ENCODE measurements at regions not wholly inside any gene's neighbourhood (a gene's known extent, or its start where the extent isn't known, plus 50 kb on each side); places are given as distances from the start of the nearest gene placed in this dataset.

DNA sequence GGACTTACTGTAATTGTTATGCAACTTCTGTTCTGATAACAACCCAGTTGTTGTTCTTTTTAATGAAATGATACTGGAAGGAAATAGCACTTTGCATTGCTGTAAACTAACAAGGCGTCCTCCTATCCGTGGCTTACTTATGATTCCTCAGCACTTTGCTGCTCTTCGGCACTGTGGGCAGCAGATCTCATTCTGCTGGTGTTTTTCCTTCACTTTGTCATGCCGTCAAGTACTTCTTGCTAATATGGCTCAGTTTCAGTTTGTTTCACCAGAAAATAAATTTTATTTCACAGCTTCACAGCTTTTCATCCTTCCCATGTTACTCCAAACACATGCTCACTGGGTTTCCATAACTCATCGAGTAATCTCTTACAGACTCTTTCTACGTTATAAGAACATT lies 289.3 kb downstream of the MEIS1 start:
- no peak for DNase-seq

- DNase-seq: no peak
Measured at GRCh38 chr2:66729416-66730330, 294.7 kb downstream of the MEIS1 start.

- DNase-seq: no peak
Measured at GRCh38 chr2:66730441-66730840, 295.5 kb downstream of the MEIS1 start.

DNA sequence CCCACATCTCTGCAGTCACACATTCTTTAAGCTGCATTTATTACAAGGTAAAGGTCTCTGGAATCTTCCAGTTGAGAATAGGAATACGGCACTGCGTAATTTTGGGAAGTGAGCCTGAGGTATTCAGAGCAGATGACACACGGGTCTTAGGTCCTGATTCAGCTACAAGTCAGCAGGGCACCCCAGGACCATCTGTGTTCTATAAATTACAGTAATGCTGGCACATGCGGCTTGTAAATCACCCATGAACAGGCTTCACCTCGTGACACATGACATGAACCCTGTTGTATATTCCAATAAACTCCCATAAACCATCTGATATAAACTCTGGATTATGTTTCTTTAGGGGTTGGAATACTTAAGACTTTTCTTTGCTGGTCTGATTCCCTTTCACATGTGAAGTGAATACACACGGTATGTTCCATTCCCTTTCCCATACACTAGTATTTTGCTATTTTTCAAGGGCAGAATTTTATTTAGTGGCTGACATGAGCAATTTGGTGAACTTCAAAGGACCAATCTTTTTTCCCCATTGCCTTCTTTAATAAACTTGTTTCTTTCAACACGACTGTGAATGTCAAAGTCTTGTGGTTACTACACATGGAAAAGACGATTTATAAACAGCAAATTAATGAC lies 298.6 kb downstream of the MEIS1 start:
- DNase-seq: no peak

DNA sequence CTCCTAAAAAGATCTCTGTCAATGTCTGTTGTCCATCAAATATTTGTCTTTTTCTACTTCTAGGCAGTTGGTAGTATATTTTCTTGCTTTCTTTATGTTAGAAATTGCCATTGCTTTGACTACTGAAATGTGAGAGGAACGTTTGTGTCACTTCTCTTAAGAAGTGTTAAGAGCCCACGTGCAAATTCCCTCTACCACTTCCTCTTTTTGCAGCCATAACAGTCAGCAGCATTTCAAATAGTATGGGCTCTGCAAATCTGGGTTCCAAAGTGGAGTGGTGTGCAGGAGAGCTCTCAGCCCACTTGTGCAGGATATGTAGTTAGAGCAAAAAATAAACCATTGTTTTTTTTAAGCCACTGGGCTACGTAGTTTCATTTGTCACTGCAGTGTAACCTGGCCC lies 314.0 kb downstream of the MEIS1 start:
- no peak for DNase-seq

- DNase-seq: no peak
Measured at GRCh38 chr2:66749566-66749965, 314.6 kb downstream of the MEIS1 start.

DNA sequence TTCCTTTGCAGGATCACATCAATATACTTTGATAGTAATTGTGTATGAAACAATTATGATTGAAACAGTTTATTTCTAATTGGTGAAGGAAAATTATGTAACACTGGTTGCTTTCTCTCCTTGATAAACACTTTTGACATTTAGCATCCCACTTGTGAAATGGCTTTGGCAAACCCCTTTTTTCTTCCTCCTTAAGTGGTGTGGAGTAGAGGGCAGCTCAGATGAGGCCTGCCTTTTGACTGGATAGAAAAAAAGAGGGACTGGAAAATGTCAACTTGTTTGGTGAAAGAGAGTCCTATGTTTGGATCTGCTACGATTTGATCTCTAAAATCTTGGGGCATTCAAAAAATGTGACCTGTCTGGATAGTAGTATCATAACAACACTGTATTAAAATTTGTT lies 318.3 kb downstream of the MEIS1 start:
- DNase-seq: no peak

DNA sequence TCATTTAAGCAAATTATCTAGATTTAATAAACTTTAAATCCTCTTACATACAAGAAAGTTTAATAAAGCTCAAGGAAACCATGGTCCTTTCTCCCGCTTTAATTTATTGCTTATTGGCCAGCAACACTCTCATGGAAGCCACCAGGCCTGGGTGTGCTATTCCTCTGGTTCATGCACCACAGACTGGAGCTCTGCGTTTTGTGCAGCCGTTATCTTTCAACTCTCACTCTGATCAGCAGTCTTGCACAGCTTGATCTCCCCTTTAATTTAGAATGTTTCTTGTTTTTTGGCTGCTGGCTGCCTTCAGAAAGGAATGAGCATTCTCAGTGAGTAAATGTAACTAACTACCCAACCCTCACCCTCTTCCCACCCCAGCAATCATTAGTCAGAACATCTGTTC lies 318.7 kb downstream of the MEIS1 start:
- no peak for DNase-seq

DNA sequence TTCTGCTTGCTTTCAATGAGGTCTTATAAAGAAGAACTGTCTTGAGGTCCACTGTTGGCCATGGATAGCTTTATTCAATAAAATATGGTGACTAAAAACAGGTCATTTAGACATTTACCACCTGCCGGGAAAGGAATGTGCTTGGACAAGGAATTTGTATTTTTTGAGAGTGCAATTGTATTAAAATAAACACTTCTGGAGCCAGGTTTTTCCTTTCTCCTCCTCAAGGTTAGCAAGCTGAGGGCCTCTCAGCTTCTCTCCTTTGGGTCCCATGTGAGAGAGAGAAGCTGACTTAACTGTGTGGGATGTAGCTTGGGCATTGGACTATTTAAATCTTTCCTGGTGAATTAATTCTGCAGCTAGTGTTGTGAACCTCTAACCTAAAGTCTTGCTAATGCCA lies 321.0 kb downstream of the MEIS1 start:
- DNase-seq: no peak

- DNase-seq: no peak
Measured at GRCh38 chr2:66761826-66762225, 326.9 kb downstream of the MEIS1 start.

DNA sequence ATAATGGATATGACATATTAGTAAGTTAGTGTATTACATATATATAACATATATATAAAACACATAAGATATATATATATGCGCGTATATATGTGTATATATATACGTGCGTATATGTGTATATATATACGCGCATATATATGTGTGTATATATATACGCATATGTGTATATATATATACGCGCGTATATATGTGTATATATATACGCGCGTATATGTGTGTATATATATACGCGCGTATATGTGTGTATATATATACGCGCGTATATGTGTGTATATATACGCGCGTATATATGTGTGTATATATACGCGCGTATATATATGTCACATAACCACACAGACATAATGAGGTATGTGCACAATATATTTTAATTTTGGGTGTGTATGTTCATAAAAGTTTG lies 327.8 kb downstream of the MEIS1 start:
- no peak for DNase-seq

- no peak for DNase-seq
Measured at GRCh38 chr2:66766582-66766981, 331.7 kb downstream of the MEIS1 start.

DNA sequence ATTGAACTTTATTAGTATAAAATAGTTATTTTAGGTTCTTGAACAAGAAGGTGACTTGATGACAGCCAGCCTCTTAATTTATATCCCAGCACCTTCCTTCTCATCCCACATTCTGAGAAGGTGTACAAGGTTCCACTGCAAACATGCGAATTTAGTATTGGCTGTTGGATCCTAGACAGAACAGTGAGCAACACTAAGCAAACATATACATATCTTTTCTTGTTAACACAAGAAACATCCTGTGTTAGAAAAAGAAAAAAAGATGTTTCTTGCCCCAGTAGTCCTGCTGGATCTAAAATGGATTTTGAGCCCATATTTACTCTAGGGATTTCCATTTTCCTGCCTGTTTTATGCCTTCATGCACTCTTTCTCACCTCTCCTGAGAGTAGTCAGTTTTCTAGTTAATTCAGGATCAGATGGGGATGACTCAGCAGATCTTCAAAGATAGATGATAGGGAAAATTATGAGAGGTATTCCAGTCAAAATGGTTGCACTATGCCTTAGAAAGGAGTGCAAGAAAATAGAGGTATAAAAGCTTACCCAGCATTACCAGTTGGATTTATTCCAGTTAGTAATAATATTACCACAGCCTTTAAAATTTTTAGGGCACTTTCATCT lies 336.5 kb downstream of the MEIS1 start:
- DNase-seq: no peak

- no peak for DNase-seq
Measured at GRCh38 chr2:66772618-66773017, 337.7 kb downstream of the MEIS1 start.

GRCh38 chr2:66775730-66776422 lies 341.0 kb downstream of the MEIS1 start:
- no peak for DNase-seq

- peak; percentile 63 for DNase-seq
Measured at GRCh38 chr2:66781804-66782203, 346.9 kb downstream of the MEIS1 start.

GRCh38 chr2:66782780-66783361 lies 347.9 kb downstream of the MEIS1 start:
- DNase-seq: peak; percentile 52

- no peak for DNase-seq
Measured at GRCh38 chr2:66789741-66790140, 354.8 kb downstream of the MEIS1 start.

- DNase-seq: no peak
Measured at GRCh38 chr2:66790651-66791181, 355.8 kb downstream of the MEIS1 start.

- no peak for DNase-seq
Measured at GRCh38 chr2:66794070-66794469, 359.1 kb downstream of the MEIS1 start.

DNA sequence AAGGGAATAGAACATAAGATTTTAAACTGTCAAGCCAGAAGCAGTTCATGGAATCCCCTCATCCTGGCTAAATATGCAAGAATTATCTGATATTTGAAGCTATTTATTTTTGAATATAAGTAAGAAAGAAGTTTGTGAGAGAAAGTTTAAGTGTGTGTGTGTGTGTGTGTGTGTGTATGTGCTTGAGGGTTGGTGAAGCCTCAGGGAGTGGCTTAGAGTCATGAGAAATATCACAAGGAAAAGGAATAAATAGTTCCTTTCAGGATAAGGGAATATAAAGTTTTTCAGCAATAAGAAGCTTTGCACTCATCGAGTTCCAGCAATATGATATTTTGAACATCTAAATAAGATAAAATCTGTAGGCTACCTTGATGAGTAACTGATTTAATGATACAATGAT lies 359.6 kb downstream of the MEIS1 start:
- DNase-seq: no peak

- DNase-seq: no peak
Measured at GRCh38 chr2:66802877-66803276, 368.0 kb downstream of the MEIS1 start.

DNA sequence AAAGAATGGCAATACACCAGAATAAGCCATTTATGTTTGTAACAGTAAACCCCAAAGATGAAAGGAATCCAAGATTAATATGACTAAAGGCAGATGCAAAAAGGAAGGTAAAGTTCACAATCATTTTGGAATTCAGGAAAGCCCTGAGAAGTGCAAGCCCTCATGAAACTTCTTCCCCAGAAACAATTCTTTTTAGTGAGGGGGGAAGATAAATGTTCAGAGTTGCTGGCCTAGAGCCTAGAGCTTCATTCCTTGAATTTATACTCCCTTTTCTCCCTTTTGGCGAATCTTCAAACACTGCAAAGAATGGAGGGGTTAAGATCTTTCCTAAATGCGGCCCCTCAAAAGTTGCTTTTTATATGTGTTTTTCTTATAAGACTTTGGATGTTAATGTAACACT lies 368.8 kb downstream of the MEIS1 start:
- no peak for DNase-seq
